MM.1S (cell line): ENCODE measurements at regions not wholly inside any gene's neighbourhood (a gene's known extent, or its start where the extent isn't known, plus 50 kb on each side); places are given as distances from the start of the nearest gene placed in this dataset.

ENCODE experiments used
- DNase-seq: peaks from one replicate; pipeline ENCODE4 v3.0.0-alpha.2; 2015
- H2AFZ ChIP-seq: fragments of 300-600 bp; sonication (generic); 2 replicates; pipeline ENCODE4 v1.6.0; 2016; ENCODE audit warnings: antibody characterized with exemption, low read length
- H3F3A ChIP-seq: fragments of 300-600 bp; sonication (generic); 2 replicates; pipeline ENCODE4 v1.6.1; 2016; ENCODE audit warnings: mild to moderate bottlenecking, antibody characterized with exemption, low read length, moderate library complexity, mixed read lengths; ENCODE audit not compliant: insufficient read depth
- H3K27ac ChIP-seq: fragments of 300-600 bp; sonication (generic); 2 replicates; pipeline ENCODE4 v1.5.1; 2016; ENCODE audit warnings: mild to moderate bottlenecking, low read length
- H3K27me3 ChIP-seq: fragments of 300-600 bp; sonication (generic); replicated peaks from 2 replicates; pipeline ENCODE4 v1.6.0; 2016; ENCODE audit warnings: low read length; ENCODE audit not compliant: insufficient read depth
- H3K36me3 ChIP-seq: fragments of 300-600 bp; sonication (generic); replicated peaks from 2 replicates; pipeline ENCODE4 v1.6.1; 2016; ENCODE audit warnings: mild to moderate bottlenecking, low read length, mixed read lengths; ENCODE audit not compliant: insufficient read depth
- H3K4me1 ChIP-seq: fragments of 300-600 bp; sonication (generic); 2 replicates; pipeline ENCODE4 v1.6.1; 2016; ENCODE audit warnings: low read length, mixed read lengths
- H3K4me2 ChIP-seq: fragments of 300-600 bp; sonication (generic); 2 replicates; pipeline ENCODE4 v1.6.0; 2016; ENCODE audit warnings: low read depth, low read length
- H3K4me3 ChIP-seq: fragments of 300-600 bp; sonication (generic); 2 replicates; pipeline ENCODE4 v1.5.1; 2016; ENCODE audit warnings: low read length, mixed read lengths
- H3K79me2 ChIP-seq: fragments of 300-600 bp; sonication (generic); 2 replicates; pipeline ENCODE4 v1.6.1; 2016; ENCODE audit warnings: mixed run types, low read length, mixed read lengths
- H3K9ac ChIP-seq: fragments of 300-600 bp; sonication (generic); 2 replicates; pipeline ENCODE4 v1.6.1; 2016; ENCODE audit warnings: low read length, mixed read lengths
- H3K9me2 ChIP-seq: fragments of 300-600 bp; sonication (generic); replicated peaks from 2 replicates; pipeline ENCODE4 v1.6.1; 2016; ENCODE audit warnings: mild to moderate bottlenecking, low read length, mixed read lengths; ENCODE audit not compliant: insufficient read depth
- H3K9me3 ChIP-seq: fragments of 300-600 bp; sonication (generic); replicated peaks from 2 replicates; pipeline ENCODE4 v1.6.1; 2016; ENCODE audit warnings: mild to moderate bottlenecking, low read length, mixed read lengths; ENCODE audit not compliant: insufficient read depth
- H4K20me1 ChIP-seq: fragments of 300-600 bp; sonication (generic); 2 replicates; pipeline ENCODE4 v1.6.1; 2016; ENCODE audit warnings: mild to moderate bottlenecking, low read length, moderate library complexity, mixed read lengths; ENCODE audit not compliant: insufficient read depth
- EZH2 ChIP-seq: fragments of 300-600 bp; sonication (generic); optimal IDR thresholded peaks from 2 replicates; pipeline ENCODE3; 2017; ENCODE audit warnings: low read depth, mild to moderate bottlenecking, antibody characterized with exemption, low read length, mixed read lengths
- EZH2phosphoT487 ChIP-seq: fragments of 300-600 bp; sonication (generic); IDR thresholded peaks from 2 replicates; pipeline ENCODE4 v1.6.1; 2018; ENCODE audit warnings: antibody characterized with exemption, low read length
- TF ChIP-seq, protein P1 (sequence below): fragments of 300-600 bp; sonication (generic); IDR thresholded peaks from 2 replicates; pipeline ENCODE4 v1.5.1; 2016; ENCODE audit warnings: antibody characterized with exemption, low read length, mixed read lengths

DNA sequence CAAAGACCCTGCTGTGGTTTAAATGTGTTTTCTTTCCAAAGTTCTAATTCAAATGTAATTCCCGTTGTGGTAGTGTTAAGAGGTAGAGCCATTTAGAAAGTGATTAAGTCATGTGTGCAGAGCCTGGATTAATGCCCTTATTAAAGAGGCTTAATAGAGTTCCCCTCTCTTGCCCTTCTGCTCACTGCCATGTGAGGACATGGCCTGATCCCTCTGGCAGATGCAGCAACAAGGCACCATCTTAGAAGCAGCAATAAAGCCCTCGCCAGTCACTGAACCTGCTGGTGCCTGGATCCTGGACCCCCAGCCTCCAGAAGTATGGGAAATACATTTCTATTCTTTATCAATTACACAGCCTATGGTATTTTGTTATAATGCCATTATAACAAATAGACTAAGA lies 485.2 kb downstream of the DCDC2C start:
- no peaks in the 10 kb centered on the region for H3K36me3 ChIP-seq
- H4K20me1 ChIP-seq, result no peaks in the 10 kb centered on the region
- H3K9me2 ChIP-seq, result no peaks in the 10 kb centered on the region
- H3K9me3 ChIP-seq, result no peaks in the 10 kb centered on the region
- no peaks in the 10 kb centered on the region for H3K27me3 ChIP-seq
- H3K4me2 ChIP-seq, result no peak overlapping the region
- no peak for DNase-seq
- H3K9ac ChIP-seq, result no peak overlapping the region
- H2AFZ ChIP-seq, result no peak overlapping the region
- H3F3A ChIP-seq, result no peaks in the 10 kb centered on the region
- no peak overlapping the region for H3K4me3 ChIP-seq
- H3K79me2 ChIP-seq, result no peaks in the 10 kb centered on the region
- no peak for TF ChIP-seq EZH2
- TF ChIP-seq, protein P1, sequence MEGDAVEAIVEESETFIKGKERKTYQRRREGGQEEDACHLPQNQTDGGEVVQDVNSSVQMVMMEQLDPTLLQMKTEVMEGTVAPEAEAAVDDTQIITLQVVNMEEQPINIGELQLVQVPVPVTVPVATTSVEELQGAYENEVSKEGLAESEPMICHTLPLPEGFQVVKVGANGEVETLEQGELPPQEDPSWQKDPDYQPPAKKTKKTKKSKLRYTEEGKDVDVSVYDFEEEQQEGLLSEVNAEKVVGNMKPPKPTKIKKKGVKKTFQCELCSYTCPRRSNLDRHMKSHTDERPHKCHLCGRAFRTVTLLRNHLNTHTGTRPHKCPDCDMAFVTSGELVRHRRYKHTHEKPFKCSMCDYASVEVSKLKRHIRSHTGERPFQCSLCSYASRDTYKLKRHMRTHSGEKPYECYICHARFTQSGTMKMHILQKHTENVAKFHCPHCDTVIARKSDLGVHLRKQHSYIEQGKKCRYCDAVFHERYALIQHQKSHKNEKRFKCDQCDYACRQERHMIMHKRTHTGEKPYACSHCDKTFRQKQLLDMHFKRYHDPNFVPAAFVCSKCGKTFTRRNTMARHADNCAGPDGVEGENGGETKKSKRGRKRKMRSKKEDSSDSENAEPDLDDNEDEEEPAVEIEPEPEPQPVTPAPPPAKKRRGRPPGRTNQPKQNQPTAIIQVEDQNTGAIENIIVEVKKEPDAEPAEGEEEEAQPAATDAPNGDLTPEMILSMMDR, result no peak
- TF ChIP-seq EZH2phosphoT487, result no peak
- no peak overlapping the region for H3K27ac ChIP-seq
- H3K4me1 ChIP-seq, result no peaks in the 10 kb centered on the region

GRCh38 chr2:4190548-4190947 lies 487.2 kb downstream of the DCDC2C start:
- DNase-seq, result no peak
- H3K4me1 ChIP-seq, result no peaks in the 10 kb centered on the region
- no peaks in the 10 kb centered on the region for H3K9me3 ChIP-seq
- H3K36me3 ChIP-seq, result no peaks in the 10 kb centered on the region
- no peaks in the 10 kb centered on the region for H3K79me2 ChIP-seq
- H2AFZ ChIP-seq, result no peak overlapping the region
- H3K4me3 ChIP-seq, result no peak overlapping the region
- no peaks in the 10 kb centered on the region for H4K20me1 ChIP-seq
- no peak overlapping the region for H3K4me2 ChIP-seq
- no peaks in the 10 kb centered on the region for H3K9me2 ChIP-seq
- H3K27ac ChIP-seq, result no peak overlapping the region
- no peaks in the 10 kb centered on the region for H3F3A ChIP-seq
- H3K9ac ChIP-seq, result no peak overlapping the region
- H3K27me3 ChIP-seq, result no peaks in the 10 kb centered on the region
- TF ChIP-seq, protein P1, result no peak
- TF ChIP-seq EZH2 (no peak), EZH2phosphoT487 (no peak)

DNA sequence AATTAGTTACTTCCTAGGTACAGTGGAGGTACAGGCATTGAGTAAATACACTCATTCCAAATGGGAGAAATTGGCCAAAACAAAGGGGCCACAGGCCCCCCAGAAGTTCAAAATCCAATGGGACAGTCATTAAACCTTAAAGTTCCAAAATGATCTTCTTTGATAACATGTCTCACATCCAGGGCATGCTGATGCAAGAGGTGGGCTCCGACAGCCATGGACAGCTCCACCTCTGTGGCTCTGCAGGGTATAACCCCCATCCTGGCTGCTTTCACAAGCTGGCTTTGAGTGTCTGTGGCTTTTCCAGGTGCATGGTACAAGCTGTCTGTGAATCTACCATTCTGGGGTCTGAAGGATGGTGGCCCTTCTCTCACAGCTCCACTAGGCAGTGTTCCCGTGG lies 488.7 kb downstream of the DCDC2C start:
- H3F3A ChIP-seq, result no peaks in the 10 kb centered on the region
- no peaks in the 10 kb centered on the region for H3K9me2 ChIP-seq
- no peaks in the 10 kb centered on the region for H3K4me1 ChIP-seq
- no peak overlapping the region for H3K4me3 ChIP-seq
- no peaks in the 10 kb centered on the region for H4K20me1 ChIP-seq
- H3K27me3 ChIP-seq, result no peaks in the 10 kb centered on the region
- H3K9me3 ChIP-seq, result no peaks in the 10 kb centered on the region
- TF ChIP-seq EZH2phosphoT487 (no peak), EZH2 (no peak)
- TF ChIP-seq, protein P1, result no peak
- H3K27ac ChIP-seq, result no peak overlapping the region
- no peak for DNase-seq
- no peaks in the 10 kb centered on the region for H3K36me3 ChIP-seq
- no peaks in the 10 kb centered on the region for H3K79me2 ChIP-seq
- no peak overlapping the region for H2AFZ ChIP-seq
- H3K4me2 ChIP-seq, result no peak overlapping the region
- no peak overlapping the region for H3K9ac ChIP-seq
